H9 (cell line): ENCODE measurements at regions not wholly inside any gene's neighbourhood (a gene's known extent, or its start where the extent isn't known, plus 50 kb on each side); places are given as distances from the start of the nearest gene placed in this dataset.

Source experiments
- DNase-seq: peaks from one replicate; pipeline ENCODE4 v3.0.0-alpha.2; 2017
- H2AFZ ChIP-seq: one replicate; pipeline ENCODE4 v1.6.1; 2013; ENCODE audit warnings: mild to moderate bottlenecking, low read length, control low read depth, moderate library complexity
- H2AK5ac ChIP-seq: 2 replicates; pipeline ENCODE4 v1.6.1; 2013; ENCODE audit warnings: low read length, control low read depth, mixed read lengths; ENCODE audit not compliant: insufficient read length
- H2BK120ac ChIP-seq: one replicate; pipeline ENCODE4 v1.6.1; 2013; ENCODE audit warnings: low read depth, mild to moderate bottlenecking, low read length, control low read depth, inconsistent platforms; ENCODE audit not compliant: poor library complexity, severe bottlenecking
- H2BK12ac ChIP-seq: 2 replicates; pipeline ENCODE4 v1.6.1; 2013; ENCODE audit warnings: low read length, control low read depth, mixed read lengths, low read depth; ENCODE audit not compliant: insufficient read length
- H2BK15ac ChIP-seq: 2 replicates; pipeline ENCODE4 v1.6.1; 2013; ENCODE audit warnings: low read depth, low read length, control low read depth
- H2BK20ac ChIP-seq: one replicate; pipeline ENCODE4 v1.6.1; 2013; ENCODE audit warnings: low read depth, mild to moderate bottlenecking, low read length, control low read depth, inconsistent platforms; ENCODE audit not compliant: poor library complexity, severe bottlenecking
- H2BK5ac ChIP-seq: 2 replicates; pipeline ENCODE4 v1.6.1; 2013; ENCODE audit warnings: low read length, control low read depth, mixed read lengths; ENCODE audit not compliant: insufficient read length
- H3K14ac ChIP-seq: 2 replicates; pipeline ENCODE4 v1.6.1; 2013; ENCODE audit warnings: low read length, control low read depth; ENCODE audit not compliant: insufficient read depth
- H3K18ac ChIP-seq: 2 replicates; pipeline ENCODE4 v1.6.1; 2013; ENCODE audit warnings: low read depth, mild to moderate bottlenecking, mixed read lengths, low read length, control low read depth; ENCODE audit not compliant: insufficient read length
- H3K23ac ChIP-seq: 2 replicates; pipeline ENCODE4 v1.6.1; 2013; ENCODE audit warnings: low read length, control low read depth, mixed read lengths, low read depth; ENCODE audit not compliant: insufficient read length
- H3K23me2 ChIP-seq: 2 replicates; pipeline ENCODE4 v1.6.1; 2013; ENCODE audit warnings: low read depth, mild to moderate bottlenecking, mixed read lengths, low read length, control low read depth; ENCODE audit not compliant: insufficient read length, poor library complexity, severe bottlenecking
- H3K27ac ChIP-seq: 2 replicates; pipeline ENCODE4 v1.5.1; 2013; ENCODE audit warnings: low read length, control low read depth, mixed read lengths, low read depth; ENCODE audit not compliant: insufficient read length
- H3K27me3 ChIP-seq: 2 replicates; pipeline ENCODE4 v1.6.1; 2013; ENCODE audit warnings: low read length, control low read depth, inconsistent platforms; ENCODE audit not compliant: insufficient read depth
- H3K4ac ChIP-seq: 2 replicates; pipeline ENCODE4 v1.6.1; 2013; ENCODE audit warnings: low read depth, mild to moderate bottlenecking, control low read depth, inconsistent platforms, low read length, moderate library complexity
- H3K4me1 ChIP-seq: 2 replicates; pipeline ENCODE4 v1.6.1; 2013; ENCODE audit warnings: low read length, control low read depth, inconsistent platforms; ENCODE audit not compliant: insufficient read depth
- H3K4me2 ChIP-seq: 2 replicates; pipeline ENCODE4 v1.6.1; 2013; ENCODE audit warnings: low read length, control low read depth, mixed read lengths; ENCODE audit not compliant: insufficient read length, insufficient read depth
- H3K56ac ChIP-seq: 2 replicates; pipeline ENCODE4 v1.6.1; 2013; ENCODE audit warnings: low read depth, mild to moderate bottlenecking, mixed read lengths, low read length, control low read depth; ENCODE audit not compliant: insufficient read length
- H3K79me1 ChIP-seq: 2 replicates; pipeline ENCODE4 v1.6.1; 2013; ENCODE audit warnings: low read depth, mild to moderate bottlenecking, moderate library complexity, low read length, control low read depth, inconsistent platforms; ENCODE audit not compliant: insufficient read depth, poor library complexity, severe bottlenecking
- H3K79me2 ChIP-seq: 2 replicates; pipeline ENCODE4 v1.6.1; 2013; ENCODE audit warnings: low read length, control low read depth, inconsistent platforms; ENCODE audit not compliant: insufficient read depth
- H3K9ac ChIP-seq: 2 replicates; pipeline ENCODE4 v1.6.1; 2013; ENCODE audit warnings: low read length, control low read depth, mixed read lengths; ENCODE audit not compliant: insufficient read length; ENCODE audit errors: extremely low read depth
- H3K9me3 ChIP-seq: one replicate; pipeline ENCODE4 v1.6.1; 2013; ENCODE audit warnings: low read depth, low read length, inconsistent platforms; ENCODE audit not compliant: control insufficient read depth
- H3T11ph ChIP-seq: one replicate; pipeline ENCODE4 v1.6.1; 2013; ENCODE audit warnings: mild to moderate bottlenecking, low read length, control low read depth, inconsistent platforms
- H4K20me1 ChIP-seq: one replicate; pipeline ENCODE4 v1.6.1; 2013; ENCODE audit not compliant: control insufficient read depth, insufficient read length, insufficient read depth
- H4K5ac ChIP-seq: 2 replicates; pipeline ENCODE4 v1.6.1; 2013; ENCODE audit warnings: low read depth, mild to moderate bottlenecking, mixed read lengths, low read length, control low read depth; ENCODE audit not compliant: insufficient read length
- H4K8ac ChIP-seq: replicated peaks from 2 replicates; pipeline ENCODE4 v1.6.1; 2013; ENCODE audit warnings: low read length, control low read depth, mixed read lengths, low read depth; ENCODE audit not compliant: insufficient read length
- H4K91ac ChIP-seq: 2 replicates; pipeline ENCODE4 v1.6.1; 2013; ENCODE audit warnings: low read depth, mild to moderate bottlenecking, moderate library complexity, mixed read lengths, low read length, control low read depth; ENCODE audit not compliant: insufficient read length
- H3K27ac Mint-ChIP-seq, 3 experiments: 2 replicates in 2 of 3; 3 replicates in 1 of 3; pipeline ENCODE4 v1.8.0; 2020 to 2021; ENCODE audit warnings: mixed read lengths in 3 of 3, mild to moderate bottlenecking in 1 of 3, moderate library complexity in 1 of 3
- H3K27me3 Mint-ChIP-seq: 2 replicates; pipeline ENCODE4 v1.8.0; 2021; ENCODE audit warnings: low read depth, mild to moderate bottlenecking, moderate library complexity, mixed read lengths
- H3K36me3 Mint-ChIP-seq, 3 experiments: 2 replicates in 2 of 3; 3 replicates in 1 of 3; pipeline ENCODE4 v1.8.0; 2020 to 2021; ENCODE audit warnings: low read depth in 3 of 3, mixed read lengths in 3 of 3; ENCODE audit not compliant: insufficient read depth in 1 of 3
- H3K4me1 Mint-ChIP-seq, 2 experiments: 2 replicates each; pipeline ENCODE4 v1.8.0; 2020; ENCODE audit warnings: mixed read lengths in 2 of 2
- H3K4me3 Mint-ChIP-seq, 2 experiments: 2 replicates in 1 of 2; 3 replicates in 1 of 2; pipeline ENCODE4 v1.8.0; 2020 to 2021; ENCODE audit warnings: mild to moderate bottlenecking in 2 of 2, mixed read lengths in 2 of 2, moderate library complexity in 1 of 2
- H3K9me3 Mint-ChIP-seq, 2 experiments: 2 replicates in 1 of 2; 3 replicates in 1 of 2; pipeline ENCODE4 v1.8.0; 2020; ENCODE audit warnings: mild to moderate bottlenecking in 2 of 2, mixed read lengths in 2 of 2, moderate library complexity in 1 of 2
- CTCF ChIP-seq: fragments of 200-600 bp; sonication (generic); conservative IDR thresholded peaks from 3 replicates; pipeline ENCODE4 v1.8.0; 2021; ENCODE audit warnings: antibody characterized with exemption, mild to moderate bottlenecking
- WGBS: extraction: QIAGEN DNeasy Blood & Tissue Kit; methylation state at CpG from one replicate; pipeline ENCODE4 v1.1.7; 2013; ENCODE audit warnings: missing lambda C conversion rate, low lambda C conversion rate, mixed read lengths; ENCODE audit not compliant: insufficient read length; ENCODE audit errors: extremely low coverage; 5-methylcytosine and 5-hydroxymethylcytosine counted together

GRCh38 chr5:3384531-3384930, 211.1 kb upstream of the IRX1 start:
- Histone ChIP-seq H2BK15ac (no peak overlapping the region), H4K20me1 (no peaks in the 10 kb centered on the region), H3K79me2 (no peaks in the 10 kb centered on the region), H3K23ac (no peak overlapping the region), H2BK12ac (no peak overlapping the region), H3K18ac (no peak overlapping the region), H3K27ac (no peak overlapping the region), H4K8ac (no peak overlapping the region), H3K27me3 (no peaks in the 10 kb centered on the region), H2BK120ac (no peak overlapping the region), H2BK5ac (no peak overlapping the region), H3K4ac (no peak overlapping the region), H3K9ac (no peak overlapping the region), H2AFZ (no peak overlapping the region), H4K5ac (no peak overlapping the region), H3K4me2 (no peak overlapping the region), H3T11ph (no peak overlapping the region), H3K56ac (no peak overlapping the region), H3K23me2 (no peaks in the 10 kb centered on the region), H3K79me1 (no peaks in the 10 kb centered on the region), H2AK5ac (no peak overlapping the region), H3K4me1 (no peaks in the 10 kb centered on the region), H3K14ac (no peak overlapping the region), H2BK20ac (no peak overlapping the region), H4K91ac (no peak overlapping the region), H3K9me3 (no peaks in the 10 kb centered on the region)
- no peak for DNase-seq
- H3K27me3 Mint-ChIP-seq: peaks cover 3% of the 10 kb centered on the region
- no peaks in the 10 kb centered on the region for H3K4me1 Mint-ChIP-seq
- no peak overlapping the region for H3K4me3 Mint-ChIP-seq
- no peaks in the 10 kb centered on the region for H3K9me3 Mint-ChIP-seq
- no CpG with 5 or more reads among the region's 7 CpGs for WGBS
- H3K27ac Mint-ChIP-seq: no peak overlapping the region
- no peak for TF ChIP-seq CTCF
- H3K36me3 Mint-ChIP-seq: no peaks in the 10 kb centered on the region
